HS-5 (cell line): ENCODE measurements at regions not wholly inside any gene's neighbourhood (a gene's known extent, or its start where the extent isn't known, plus 50 kb on each side); places are given as distances from the start of the nearest gene placed in this dataset.

ENCODE experiments used
- DNase-seq: peaks from one replicate; pipeline ENCODE4 v3.0.0-alpha.2; 2012; ENCODE audit warnings: low read depth

DNA sequence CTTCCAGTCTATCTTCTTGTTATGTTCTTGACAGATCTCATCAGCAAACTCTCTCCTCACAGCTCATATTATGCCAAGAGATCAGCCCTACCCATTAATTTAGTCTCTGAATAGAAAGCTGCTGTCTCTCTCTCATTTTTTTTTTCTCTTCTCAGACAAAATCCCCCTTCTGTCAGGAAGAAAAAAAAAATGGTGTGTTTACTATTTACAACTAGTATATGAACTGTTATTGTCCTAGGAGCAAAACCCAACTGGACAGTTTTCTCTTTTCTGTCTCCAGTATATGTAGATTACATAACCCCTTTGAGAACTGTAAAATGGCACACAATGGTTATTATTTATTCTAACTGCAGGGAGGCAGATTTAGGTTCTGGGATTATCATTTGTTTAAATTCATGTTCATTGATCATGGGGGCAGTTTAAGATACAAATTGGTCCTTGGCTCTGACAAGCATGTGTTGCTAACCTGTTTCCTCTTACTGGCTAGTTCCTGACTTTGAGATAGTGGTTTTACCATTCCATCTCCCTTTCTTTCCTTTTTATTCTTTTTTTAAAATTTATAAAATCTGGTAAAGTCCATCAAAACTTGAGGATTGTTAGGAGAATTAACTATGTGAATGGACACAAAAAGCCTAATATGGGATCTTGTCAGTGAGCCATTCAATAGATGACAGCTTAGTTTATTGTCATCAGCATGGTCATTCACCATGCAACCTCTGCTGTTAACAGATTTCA lies 210.0 kb upstream of the PAPPA start:
- DNase-seq = no peak

DNA sequence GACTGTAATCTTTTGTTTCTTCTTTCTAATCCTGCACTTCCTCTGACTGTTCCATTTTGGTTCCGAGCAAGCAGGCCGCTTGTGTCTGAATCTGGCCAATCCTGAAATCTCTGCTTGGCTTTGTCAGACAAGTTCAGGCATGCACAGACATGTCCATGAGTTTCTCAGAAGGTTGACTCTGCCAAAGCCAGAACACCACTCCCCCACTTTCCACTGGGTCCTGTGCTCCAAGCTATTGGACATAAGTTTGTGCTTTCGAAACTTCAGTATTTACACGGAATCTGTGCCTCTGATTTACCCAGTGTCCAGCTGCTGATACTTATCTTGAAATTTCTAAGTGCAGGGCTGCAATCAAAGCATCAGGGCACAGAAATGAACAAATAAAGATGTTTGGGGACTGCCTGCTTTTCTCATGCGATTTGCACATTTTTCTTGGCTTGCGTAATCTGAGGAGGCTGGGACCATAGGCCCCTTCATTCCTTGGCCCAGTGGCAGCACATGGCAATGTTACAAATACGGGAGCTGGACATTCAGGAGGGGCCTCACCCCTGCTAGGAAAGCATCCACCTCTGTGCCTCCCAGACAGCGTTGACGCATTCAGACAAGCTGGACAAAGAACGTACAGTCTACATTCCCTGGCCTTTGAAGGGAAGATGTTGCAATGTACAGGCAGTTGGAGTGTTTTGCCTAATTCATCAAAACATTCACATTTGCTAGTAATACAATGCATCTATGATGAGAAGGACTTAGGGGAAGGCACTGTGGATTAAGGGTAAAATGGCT lies 209.2 kb upstream of the PAPPA start:
- peak; percentile 75 for DNase-seq

DNA sequence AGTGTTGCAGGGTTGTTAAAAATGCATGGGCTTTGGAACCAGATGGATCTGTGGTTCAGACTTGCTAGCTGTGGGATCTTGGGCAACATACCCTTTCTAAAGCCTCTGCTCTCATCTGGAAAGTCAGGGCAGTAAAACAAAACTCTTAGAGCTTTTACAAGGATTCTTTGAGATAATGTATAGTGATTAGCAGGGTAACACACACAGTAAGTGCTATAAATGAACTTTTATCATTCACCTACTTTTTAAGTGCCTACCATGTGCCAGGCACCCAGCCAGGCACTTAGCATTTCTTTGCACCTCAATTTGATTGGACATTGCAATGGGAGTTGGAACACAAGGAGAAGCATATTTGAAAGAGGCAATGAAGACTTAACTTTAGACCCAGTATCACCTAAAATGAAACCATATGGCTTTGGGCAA lies 208.6 kb upstream of the PAPPA start:
- DNase-seq = no peak

DNA sequence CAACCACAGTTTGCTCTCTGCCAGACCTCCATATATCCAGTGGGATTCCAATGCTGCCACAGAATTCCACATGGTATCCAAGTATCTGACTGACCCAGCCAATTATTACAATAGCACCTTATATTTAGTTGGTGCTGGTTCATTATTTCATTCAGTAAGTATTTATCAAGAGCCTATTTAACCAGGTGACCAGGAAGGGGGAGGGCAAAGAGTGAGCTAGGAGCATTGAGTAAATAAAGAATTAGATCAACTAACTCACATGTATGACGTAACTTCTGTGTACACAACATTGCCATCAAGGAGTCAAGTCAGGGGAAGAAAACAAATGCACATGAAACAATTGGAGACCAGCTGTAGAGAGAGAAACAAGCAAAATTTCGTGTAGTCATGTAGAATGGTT lies 207.1 kb upstream of the PAPPA start:
- DNase-seq = no peak

DNA sequence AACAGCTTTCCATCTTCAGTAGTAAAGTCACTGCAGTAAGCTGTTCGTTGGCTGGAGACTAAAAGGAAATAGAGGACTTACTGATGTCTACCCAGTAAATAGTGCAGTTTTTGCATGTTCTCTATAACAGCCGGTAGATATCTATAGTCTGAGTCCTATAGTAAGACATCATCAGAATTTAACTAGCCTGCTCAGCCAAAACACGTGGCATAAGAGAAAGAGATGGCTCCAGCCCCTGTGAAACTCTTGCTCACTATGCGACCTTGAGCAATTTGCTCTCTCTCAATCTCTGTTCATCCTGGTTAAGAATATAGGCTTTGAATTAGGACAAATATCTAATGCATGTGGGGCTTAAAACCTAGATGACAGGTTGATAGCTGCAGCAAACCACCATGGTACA lies 201.6 kb upstream of the PAPPA start:
- no peak for DNase-seq

DNA sequence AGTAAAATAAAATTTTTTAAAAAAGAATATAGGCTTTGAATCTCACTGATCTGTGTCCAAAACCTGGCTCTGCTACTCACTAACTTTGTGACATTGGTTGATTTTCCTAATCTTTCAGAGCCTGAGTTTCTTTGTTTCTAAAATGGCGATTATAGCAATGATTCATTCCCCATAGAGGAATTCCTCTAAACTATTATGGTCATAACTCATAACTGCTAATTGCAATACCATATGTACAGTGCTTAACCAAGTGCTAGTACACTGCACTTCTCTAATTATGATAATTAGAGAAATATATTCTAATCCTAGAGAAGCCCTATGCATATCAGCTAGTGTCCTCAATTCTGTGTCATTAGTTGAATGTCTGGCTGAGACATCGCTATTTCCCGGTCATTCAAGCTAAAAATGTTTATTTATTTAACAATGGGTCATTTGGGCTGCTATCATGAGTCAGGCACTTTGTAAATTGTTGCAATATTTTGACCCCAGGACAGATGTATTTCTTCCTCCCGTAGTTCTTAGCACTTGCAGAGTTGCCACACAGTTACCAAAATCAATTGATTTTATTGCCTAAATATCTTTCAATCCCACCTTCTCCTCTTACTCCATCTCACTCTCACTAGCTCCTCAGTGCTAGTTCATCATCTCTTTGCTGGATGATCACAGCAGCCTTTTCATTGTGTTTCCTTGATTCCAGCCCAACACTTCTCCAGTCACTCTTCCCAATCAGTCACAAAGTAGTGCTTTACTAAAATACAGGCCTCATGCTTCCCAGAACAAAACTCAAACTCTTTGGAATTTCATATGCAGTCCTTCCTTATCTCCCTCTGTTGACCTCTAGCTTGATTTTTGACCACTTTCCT lies 200.9 kb upstream of the PAPPA start:
- peak; percentile 68 for DNase-seq

DNA sequence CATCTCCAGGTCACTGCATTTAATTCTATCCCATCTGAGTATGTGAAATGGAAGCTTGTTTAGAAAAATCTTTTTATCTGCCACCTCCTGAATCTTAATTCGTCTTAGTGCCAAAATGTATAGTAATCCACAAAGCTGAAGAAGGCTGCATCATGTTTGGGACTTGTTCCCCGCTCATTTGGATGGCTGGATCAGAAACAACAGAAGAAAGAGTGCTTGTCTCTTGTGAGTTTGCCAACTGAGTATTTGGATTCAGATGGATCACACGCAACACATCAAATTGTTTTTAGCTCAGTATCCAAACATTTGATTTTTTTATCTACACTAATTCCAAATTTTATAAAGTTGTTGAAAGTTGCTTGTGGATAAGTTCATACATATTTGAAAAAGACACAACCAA lies 197.2 kb upstream of the PAPPA start:
- no peak for DNase-seq

DNA sequence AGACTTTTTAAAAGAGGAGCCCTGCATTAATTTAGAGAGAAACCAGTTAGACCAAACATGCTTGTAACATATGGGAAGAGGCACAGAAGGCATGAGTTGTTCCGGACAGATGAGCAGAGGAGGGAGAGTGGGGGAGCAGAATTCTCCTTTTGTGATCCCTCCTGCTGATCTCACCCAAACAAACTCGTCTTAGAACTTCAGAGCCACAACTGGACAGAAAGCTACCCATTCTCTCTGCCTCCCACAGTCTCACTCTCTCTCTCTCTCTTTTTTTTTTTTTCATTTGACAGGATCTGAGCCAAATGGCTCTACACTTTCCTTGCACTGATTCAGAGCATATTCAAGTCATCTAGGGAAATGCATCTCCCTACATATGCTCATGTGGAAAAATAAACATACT lies 196.0 kb upstream of the PAPPA start:
- DNase-seq = no peak

DNA sequence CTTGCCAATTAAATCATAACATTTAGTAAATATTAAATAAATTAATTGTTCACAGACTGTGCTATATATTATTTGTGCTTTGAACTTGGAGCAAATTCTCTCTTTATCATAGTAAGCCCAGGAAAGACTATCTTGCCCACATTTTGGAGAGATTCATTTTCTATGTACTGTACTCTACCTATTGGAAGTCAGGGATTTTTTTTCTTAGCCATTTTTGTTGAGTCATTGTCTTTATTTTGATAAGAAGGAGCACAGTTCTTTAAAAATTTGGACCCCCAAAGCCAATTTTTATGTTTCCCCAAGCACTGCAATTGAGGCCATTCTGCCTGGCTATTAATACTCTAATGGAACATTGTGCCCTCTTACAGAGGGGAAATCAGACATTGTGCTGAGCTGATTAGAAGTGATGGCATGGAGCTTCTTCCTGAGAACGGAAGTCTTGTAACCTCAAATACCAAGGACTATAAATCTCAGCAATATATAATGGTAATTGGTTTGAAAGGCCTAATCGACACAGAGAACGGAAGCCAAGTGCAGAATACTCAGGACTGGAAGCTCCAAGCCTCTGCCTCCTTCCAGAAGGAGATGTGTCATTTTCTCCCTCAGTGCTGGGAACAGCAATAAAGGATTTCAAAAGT lies 188.8 kb upstream of the PAPPA start:
- DNase-seq = no peak

DNA sequence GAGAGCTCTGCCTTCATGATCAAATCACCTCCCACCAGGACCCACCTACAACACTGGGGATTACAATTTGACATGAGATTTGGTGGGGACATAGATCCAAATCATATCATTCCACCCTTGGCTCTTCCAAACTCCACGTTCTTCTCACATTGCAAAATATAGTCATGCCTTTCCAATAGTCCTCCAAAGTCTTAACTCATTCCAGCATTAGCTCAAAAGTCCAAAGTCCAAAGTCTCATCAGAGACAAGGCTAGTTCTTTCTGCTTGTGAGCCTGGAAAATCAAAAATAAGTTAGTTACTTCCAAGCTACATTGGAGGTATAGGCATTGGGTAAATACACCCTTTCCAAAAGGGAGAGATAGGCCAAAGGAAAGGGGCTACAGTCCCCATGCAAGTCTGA lies 186.9 kb upstream of the PAPPA start:
- no peak for DNase-seq

DNA sequence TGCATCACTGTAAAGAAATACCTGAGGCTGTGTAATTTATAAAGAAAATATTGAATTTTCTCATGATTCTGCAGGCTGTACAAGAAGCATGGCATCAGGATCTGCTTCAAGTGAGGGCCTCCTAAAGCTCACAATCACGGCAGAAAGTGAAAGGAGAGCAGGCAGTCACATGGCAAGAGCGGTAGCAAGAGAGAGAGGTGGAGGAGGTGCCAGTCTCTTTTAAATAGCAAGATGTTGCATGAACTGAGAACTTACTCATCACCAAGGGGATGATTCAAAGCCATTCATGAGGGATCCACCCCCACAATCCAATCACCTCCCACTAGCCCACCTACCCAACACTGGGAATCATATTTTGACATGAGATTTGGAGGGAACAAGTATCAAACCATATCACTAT lies 184.5 kb upstream of the PAPPA start:
- DNase-seq = no peak

DNA sequence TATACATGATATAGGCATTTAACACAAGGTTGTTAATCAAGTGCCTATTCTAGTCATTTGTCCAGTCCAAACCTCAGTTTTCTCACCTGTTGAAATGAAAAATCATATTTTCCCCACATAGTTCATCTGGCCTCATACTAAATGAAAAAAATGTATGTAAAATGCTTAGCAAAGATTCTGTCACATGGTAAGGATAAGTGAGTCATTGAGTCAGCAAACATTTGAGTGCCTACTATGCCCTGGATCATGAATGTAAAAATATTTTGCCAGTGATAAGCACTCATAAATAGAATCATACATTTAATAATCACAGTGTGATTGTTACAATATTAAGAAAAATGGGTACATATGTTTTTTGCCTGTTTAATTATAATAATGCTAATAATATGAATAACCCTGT lies 181.2 kb upstream of the PAPPA start:
- no peak for DNase-seq

DNA sequence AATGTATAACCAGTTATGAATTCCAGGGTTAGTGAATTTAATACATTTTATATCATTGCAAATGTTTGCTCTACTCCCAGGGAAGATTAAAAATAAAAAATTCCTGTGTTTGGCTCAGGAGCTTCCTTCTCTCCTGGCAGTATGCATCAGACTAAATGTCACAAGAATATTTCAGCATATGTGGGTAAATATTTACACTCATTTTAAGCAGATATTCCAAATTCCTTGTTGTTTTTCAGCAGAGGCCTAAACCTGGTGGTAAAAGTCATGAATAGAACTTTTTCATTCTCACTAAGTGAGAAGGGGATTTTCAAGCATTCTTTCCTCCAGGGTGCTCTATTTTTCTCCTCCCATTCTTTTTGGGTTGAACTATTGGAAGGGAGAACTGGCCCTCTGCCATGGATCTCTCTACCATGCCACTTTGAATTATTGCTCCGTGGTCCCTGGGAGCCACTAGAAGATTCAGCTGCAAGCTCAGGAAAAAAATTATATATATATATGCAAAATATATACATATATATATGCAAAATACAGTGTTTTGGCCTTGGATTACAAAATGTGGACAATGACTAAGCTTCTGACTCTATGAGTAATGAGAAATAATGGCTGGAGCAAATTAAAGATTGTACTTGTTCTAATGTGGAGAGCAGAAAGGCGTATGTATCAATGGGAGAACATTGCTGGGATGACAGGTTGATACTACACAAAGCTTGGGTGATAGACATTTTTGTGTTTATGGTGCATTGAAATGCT lies 180.6 kb upstream of the PAPPA start:
- no peak for DNase-seq

DNA sequence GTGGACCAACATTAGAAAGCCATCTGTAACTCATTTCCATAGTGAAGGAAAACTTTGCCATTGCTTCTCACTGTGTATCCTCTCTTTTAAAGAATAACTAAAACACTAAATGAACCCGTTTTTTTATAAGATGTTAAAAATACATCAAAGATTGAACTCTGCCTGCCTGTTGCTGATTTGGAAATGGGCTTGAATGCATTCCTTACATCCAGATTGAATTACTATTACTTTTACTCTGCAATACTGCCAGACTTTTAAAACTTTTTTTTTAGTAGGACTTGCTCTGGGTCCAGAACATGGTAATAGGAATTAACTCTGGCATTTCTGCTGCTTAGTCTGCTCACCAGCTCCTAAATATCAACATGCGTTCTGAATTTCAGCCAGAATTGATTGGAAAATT lies 176.8 kb upstream of the PAPPA start:
- DNase-seq = no peak

DNA sequence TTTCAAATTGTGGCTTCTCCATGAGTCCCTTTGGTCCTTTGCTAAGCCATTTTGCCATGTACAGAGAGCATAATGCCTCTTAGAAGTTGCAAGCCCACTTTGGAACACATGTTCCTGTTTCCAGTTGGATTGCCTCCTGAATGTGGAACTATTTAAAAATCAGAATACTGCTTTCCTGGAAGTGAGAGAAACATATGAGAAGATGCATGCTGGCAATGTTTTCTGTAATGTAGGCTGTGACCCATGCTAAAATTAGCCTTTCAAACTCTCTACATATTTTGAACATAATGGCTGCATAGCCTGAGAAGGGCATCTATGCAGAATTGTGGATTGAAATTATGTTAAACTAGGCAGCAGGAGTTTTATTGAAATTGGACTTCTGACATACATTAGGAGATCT lies 175.5 kb upstream of the PAPPA start:
- no peak for DNase-seq

DNA sequence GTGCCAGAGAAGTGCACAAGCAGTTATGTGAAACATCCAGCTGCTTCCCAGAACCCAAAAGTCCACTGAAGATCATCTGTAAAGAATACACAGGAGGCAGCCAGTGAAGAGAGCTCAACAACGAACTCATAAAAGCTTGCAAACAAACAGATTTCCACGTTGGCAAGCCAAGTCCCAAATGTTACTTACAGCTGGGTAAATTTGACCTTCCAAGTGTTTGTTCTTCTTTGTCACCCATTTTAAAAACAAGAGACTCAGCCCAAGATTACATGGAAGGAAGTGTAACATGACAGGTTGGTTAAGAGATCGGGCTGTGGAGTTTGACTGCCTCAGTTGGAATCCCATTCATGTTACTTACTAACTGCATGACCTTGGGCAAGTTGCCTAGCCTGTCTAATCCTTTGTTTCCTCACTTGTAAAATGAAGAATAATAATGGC lies 174.9 kb upstream of the PAPPA start:
- DNase-seq = no peak

DNA sequence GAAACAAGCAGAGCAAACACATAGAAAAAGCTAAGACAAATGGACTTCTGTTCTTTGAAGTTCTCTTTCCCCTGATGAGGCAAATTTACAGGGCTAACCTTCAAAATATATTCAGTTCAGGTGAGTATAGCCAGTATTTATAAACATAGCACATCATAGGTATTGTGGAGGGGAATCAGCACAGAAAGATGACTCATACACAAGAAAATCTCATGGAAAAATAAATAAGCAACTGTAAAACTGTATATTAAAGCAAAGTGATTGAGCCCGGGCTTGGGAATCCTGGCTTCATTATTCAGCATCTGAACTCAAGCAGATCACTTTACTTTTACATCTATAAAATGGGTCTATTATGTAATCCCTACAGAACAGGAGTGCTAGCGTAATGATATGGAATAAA lies 173.5 kb upstream of the PAPPA start:
- DNase-seq = no peak

DNA sequence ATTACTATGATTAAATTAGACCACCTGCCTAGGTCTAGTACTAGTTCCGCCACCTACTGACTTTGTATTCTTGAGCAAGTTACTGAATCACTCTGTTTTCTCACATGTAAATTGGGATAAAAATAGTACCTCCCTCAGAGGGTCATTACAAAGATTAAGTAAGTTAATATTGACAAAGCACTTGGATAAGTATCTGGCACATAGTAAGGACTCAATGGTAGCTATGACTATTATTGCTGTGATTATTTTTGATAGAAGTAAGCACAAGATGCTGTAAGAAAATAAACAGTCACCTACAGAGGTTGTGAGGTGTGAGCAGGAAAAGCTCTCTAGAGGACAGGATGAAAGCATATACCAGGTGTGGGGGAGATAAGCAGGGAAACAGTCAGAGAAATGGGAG lies 173.1 kb upstream of the PAPPA start:
- no peak for DNase-seq

DNA sequence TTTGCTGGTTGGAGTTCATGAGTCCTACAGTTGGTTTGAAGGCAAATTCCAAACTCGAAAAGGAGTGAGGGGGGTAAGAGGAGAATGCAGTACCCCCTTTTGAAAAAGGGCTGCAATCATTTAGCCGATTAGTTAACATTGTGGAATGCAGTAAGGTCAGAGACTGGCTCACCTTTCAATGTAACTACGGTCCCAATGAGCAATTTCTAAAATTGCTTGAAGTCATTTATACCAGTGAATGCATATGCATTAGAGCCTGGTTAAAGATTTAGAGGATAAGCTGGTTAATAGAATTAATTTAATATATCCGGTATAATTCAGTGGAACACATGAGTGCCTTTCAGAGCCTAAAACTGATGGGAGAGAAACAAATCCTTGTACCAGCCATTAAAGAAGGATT lies 172.6 kb upstream of the PAPPA start:
- DNase-seq = no peak

DNA sequence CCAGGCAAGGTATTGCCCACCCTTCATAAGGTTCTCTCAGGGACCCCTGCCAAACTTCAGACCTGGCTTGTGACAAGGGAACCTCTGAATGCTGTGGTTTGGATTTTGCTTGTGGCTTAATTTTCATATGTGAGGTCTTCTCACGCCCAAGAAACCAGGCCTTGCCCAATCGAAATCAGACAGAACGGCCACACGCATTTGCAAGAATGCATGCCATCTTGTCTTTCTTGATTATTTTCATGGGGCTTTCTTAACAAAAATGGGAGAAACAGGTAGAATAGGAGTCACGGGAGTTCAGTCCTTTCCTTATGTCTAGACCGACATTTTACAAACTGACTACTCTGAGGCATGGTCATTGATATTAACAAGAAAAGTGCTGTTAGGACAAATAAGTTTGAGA lies 170.2 kb upstream of the PAPPA start:
- DNase-seq = no peak

DNA sequence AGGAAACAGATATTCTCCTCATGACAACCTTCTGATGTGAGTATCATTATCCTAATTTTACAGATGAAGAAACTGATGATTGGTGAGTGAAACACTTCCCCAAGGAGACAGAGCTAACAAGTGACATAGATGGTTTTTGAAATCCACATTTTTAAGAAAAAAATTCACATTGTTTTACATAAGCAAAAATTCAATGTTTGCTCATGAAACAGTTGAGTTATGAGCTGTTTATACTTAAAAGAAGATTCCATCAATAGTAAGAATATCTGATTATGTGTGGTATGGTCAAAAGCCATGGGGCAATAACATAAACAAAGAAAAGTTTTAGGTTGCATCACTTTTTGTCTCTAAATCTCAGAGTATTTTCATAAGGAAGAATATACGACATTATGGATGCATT lies 167.9 kb upstream of the PAPPA start:
- DNase-seq = no peak

DNA sequence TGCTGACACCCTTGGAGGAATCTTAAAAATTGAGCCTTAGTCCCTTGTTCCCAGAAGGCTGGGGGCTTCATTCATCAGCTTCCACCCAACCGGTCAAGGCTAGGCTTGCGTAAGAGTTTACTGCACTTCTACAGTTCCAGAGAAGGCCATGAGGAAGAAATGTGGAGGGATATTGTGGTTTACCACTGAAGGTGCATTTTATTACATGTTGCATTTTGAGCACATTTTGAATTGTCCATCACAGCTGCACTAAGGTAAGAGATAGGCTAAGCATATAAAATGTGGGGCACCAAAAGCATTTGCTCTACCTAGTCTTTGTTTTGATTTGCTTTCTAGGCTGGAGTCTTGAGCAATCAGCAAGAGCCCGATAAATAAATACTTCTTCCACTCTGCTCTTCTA lies 167.1 kb upstream of the PAPPA start:
- DNase-seq = no peak
